BLaER1 (cell line): ENCODE measurements at regions not wholly inside any gene's neighbourhood (a gene's known extent, or its start where the extent isn't known, plus 50 kb on each side); places are given as distances from the start of the nearest gene placed in this dataset.
"Not testable (repeated sequence)": the region's sequence is repeated elsewhere in the genome, so short reads cannot be mapped to it uniquely, and the experiment has no call there.

Experiments
- H3K27ac ChIP-seq: shearing (Covaris generic); formaldehyde crosslinking; 2 replicates; pipeline ENCODE4 v1.8.1; 2022
- H3K27me3 ChIP-seq: shearing (Covaris generic); formaldehyde crosslinking; 2 replicates; pipeline ENCODE4 v1.8.1; 2022
- H3K36me3 ChIP-seq: shearing (Covaris generic); formaldehyde crosslinking; 2 replicates; pipeline ENCODE4 v1.8.1; 2022
- H3K4me1 ChIP-seq: shearing (Covaris generic); formaldehyde crosslinking; 2 replicates; pipeline ENCODE4 v1.8.1; 2022
- H3K4me2 ChIP-seq: shearing (Covaris generic); formaldehyde crosslinking; 2 replicates; pipeline ENCODE4 v1.8.1; 2022
- H3K4me3 ChIP-seq: shearing (Covaris generic); formaldehyde crosslinking; 2 replicates; pipeline ENCODE4 v1.8.1; 2022
- H3K9ac ChIP-seq: shearing (Covaris generic); formaldehyde crosslinking; 2 replicates; pipeline ENCODE4 v1.8.1; 2022
- H3K9me3 ChIP-seq: shearing (Covaris generic); formaldehyde crosslinking; 2 replicates; pipeline ENCODE4 v1.8.1; 2022
- H4K20me1 ChIP-seq: shearing (Covaris generic); formaldehyde crosslinking; 2 replicates; pipeline ENCODE4 v1.8.1; 2022
- Cebpa-rat ChIP-seq: shearing (Covaris generic); IDR thresholded peaks from 2 replicates; pipeline ENCODE4 v1.8.1; 2022

- Histone ChIP-seq H3K9ac (no peak overlapping the region), H3K4me2 (no peak overlapping the region), H3K9me3 (peaks cover 13% of the 10 kb centered on the region), H4K20me1 (no peaks in the 10 kb centered on the region), H3K4me1 (no peaks in the 10 kb centered on the region), H3K36me3 (no peaks in the 10 kb centered on the region), H3K4me3 (no peak overlapping the region), H3K27ac (no peak overlapping the region), H3K27me3 (no peaks in the 10 kb centered on the region)
- TF ChIP-seq Cebpa-rat, result no peak
Measured at GRCh38 chr4:165799384-165799815, 73.6 kb upstream of the TLL1 start.

DNA sequence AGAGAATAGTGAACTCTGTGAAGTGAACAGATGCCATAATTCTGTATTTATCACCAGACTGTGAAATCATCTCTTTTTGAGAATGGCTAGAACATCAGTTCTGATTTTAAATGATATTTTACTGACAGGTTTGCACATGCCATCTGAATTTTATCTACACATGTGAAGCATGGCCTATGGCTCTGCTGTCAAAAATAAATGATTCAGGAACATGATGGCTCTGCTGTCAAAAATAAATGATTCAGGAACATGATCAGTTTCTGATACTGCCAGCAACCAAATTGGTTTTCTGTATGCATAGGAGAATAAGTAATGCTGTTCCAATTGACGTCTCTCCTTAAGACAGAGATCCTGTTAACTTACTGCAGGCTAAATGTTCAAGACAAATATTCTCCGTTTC is 70.6 kb upstream of the TLL1 start:
- Histone ChIP-seq H3K4me2 (no peak overlapping the region), H3K27ac (no peak overlapping the region), H3K36me3 (no peaks in the 10 kb centered on the region), H3K9me3 (peaks cover 13% of the 10 kb centered on the region), H3K9ac (no peak overlapping the region), H3K4me1 (no peaks in the 10 kb centered on the region), H3K27me3 (no peaks in the 10 kb centered on the region), H4K20me1 (no peaks in the 10 kb centered on the region), H3K4me3 (no peak overlapping the region)
- no peak for TF ChIP-seq Cebpa-rat

DNA sequence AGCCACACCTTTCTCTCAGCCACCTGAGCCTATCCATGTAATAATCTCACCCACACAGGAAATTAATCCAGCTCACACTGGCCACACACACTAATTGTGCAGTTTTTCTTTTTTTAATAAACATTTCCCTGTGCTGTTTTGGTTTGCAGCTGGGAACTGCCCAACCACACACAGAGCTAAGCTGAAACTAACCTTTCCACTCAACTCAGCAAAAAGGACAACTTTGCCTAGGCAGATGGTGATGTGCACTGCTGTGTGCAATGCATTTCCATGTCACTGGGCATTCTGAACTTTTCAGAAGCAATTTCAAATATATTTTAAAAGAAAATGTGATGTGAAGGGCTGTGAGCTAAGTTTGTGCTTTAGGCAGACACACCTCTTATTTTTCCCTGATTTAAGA is 70.0 kb upstream of the TLL1 start:
- H4K20me1 ChIP-seq, result no peaks in the 10 kb centered on the region
- H3K9ac ChIP-seq, result no peak overlapping the region
- H3K4me1 ChIP-seq, result no peaks in the 10 kb centered on the region
- no peak overlapping the region for H3K4me2 ChIP-seq
- no peak for TF ChIP-seq Cebpa-rat
- no peak overlapping the region for H3K27ac ChIP-seq
- H3K4me3 ChIP-seq, result no peak overlapping the region
- H3K36me3 ChIP-seq, result no peaks in the 10 kb centered on the region
- no peaks in the 10 kb centered on the region for H3K27me3 ChIP-seq
- peaks cover 13% of the 10 kb centered on the region for H3K9me3 ChIP-seq

DNA sequence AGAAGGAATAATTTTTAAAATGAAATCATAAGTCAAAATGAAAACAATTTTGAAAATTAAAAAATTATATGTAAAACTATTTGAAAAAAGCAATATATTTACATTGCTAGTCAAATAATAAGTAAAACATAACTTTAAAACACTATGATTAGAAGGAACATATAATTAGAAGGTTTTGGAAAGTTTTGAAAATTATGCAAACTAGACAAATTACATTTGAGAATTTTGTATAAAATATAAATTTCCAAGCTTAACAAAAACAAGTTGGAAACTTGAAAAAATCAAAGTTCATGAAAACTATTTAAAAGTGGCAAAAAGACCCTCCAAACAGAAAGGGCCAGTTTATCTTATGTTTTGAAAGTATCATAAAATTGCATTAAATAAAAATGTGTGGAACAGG is 67.6 kb upstream of the TLL1 start:
- Histone ChIP-seq H3K4me2 (no peak overlapping the region), H3K4me1 (no peaks in the 10 kb centered on the region), H3K4me3 (no peak overlapping the region), H4K20me1 (no peaks in the 10 kb centered on the region), H3K27ac (no peak overlapping the region), H3K9me3 (no peaks in the 10 kb centered on the region), H3K36me3 (no peaks in the 10 kb centered on the region), H3K27me3 (no peaks in the 10 kb centered on the region), H3K9ac (no peak overlapping the region)
- TF ChIP-seq Cebpa-rat, result no peak

- TF ChIP-seq Cebpa-rat, result no peak
Measured at GRCh38 chr4:165806613-165807012, 66.4 kb upstream of the TLL1 start.

DNA sequence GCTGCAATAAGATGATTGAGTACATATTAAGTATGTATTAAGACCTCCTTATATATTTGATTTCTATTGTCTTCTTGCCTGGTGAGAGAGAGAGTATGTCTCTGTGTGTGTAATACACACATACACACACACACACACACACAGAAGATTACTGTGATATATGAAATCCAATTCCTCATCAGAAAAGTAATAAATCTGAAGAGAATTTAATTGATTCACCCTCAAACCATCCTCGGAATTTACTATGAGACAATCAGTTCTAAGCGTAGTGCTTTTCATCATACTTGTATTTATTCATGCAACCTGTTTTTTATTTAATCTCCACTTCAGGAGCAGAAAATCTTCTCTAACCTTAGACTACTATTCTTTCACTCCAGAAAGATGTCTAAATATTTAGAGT is 62.3 kb upstream of the TLL1 start:
- H3K9ac ChIP-seq, result no peak overlapping the region
- no peak overlapping the region for H3K27ac ChIP-seq
- no peaks in the 10 kb centered on the region for H4K20me1 ChIP-seq
- H3K4me1 ChIP-seq, result no peaks in the 10 kb centered on the region
- H3K4me3 ChIP-seq, result no peak overlapping the region
- no peak for TF ChIP-seq Cebpa-rat
- no peaks in the 10 kb centered on the region for H3K9me3 ChIP-seq
- H3K36me3 ChIP-seq, result no peaks in the 10 kb centered on the region
- no peak overlapping the region for H3K4me2 ChIP-seq
- H3K27me3 ChIP-seq, result no peaks in the 10 kb centered on the region

More at GRCh38 chr4:165806613-165807012, 66.4 kb upstream of the TLL1 start:
- Histone ChIP-seq H3K4me2 (no peak overlapping the region), H3K4me3 (no peak overlapping the region), H3K4me1 (no peaks in the 10 kb centered on the region), H4K20me1 (no peaks in the 10 kb centered on the region), H3K36me3 (no peaks in the 10 kb centered on the region), H3K9ac (no peak overlapping the region), H3K9me3 (no peaks in the 10 kb centered on the region), H3K27me3 (no peaks in the 10 kb centered on the region), H3K27ac (no peak overlapping the region)

- H3K4me1 ChIP-seq, result no peaks in the 10 kb centered on the region
- H3K27me3 ChIP-seq, result no peaks in the 10 kb centered on the region
- no peak overlapping the region for H3K4me3 ChIP-seq
- H3K4me2 ChIP-seq, result no peak overlapping the region
- H3K36me3 ChIP-seq, result no peaks in the 10 kb centered on the region
- no peak for TF ChIP-seq Cebpa-rat
- H4K20me1 ChIP-seq, result no peaks in the 10 kb centered on the region
- no peak overlapping the region for H3K9ac ChIP-seq
- H3K27ac ChIP-seq, result no peak overlapping the region
- H3K9me3 ChIP-seq, result no peaks in the 10 kb centered on the region
Measured at GRCh38 chr4:165813606-165814005, 59.4 kb upstream of the TLL1 start.

DNA sequence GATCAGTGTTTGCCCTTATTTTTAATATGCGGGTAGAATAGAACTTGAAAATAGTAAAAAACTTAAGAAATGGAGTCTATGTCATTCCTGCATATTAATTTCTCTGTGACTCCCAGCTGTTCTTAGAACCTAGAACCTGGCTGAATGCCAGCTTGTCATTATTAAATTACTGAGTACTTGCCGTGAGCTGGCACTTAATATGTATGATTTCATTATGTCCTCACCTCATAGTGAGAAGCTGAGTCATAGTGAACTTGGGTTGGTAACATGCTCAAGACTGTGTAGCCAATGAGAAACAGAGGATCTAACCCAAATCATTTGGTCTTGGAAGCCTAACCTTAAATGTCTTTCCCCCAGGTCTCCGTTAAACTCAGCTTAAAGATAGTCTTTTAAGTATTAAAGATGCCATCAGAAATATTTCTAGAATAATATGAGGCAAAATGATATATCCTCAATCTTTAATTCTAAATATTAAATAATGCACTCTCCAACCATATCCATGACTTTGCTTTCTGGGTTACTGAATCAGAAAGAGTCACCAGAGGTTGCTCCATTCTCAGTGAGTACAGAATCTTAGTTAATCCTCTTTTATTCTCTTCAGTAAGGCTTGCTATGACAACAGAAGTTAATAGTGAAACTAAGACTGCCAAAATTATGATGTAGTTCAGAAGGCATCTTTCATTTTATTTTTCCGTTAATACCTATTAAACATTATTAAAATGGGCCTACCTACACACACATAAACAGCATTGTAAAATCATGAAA is 58.6 kb upstream of the TLL1 start:
- Histone ChIP-seq H3K27ac (no peak overlapping the region), H3K4me3 (no peak overlapping the region), H3K36me3 (no peaks in the 10 kb centered on the region), H3K9ac (no peak overlapping the region), H3K9me3 (no peaks in the 10 kb centered on the region), H3K27me3 (no peaks in the 10 kb centered on the region), H3K4me2 (no peak overlapping the region), H3K4me1 (no peaks in the 10 kb centered on the region), H4K20me1 (no peaks in the 10 kb centered on the region)
- TF ChIP-seq Cebpa-rat, result no peak

GRCh38 chr4:165819126-165819525 is 53.9 kb upstream of the TLL1 start:
- H3K9ac ChIP-seq, H3K4me1 ChIP-seq, H3K36me3 ChIP-seq, H3K27ac ChIP-seq, H3K9me3 ChIP-seq, H3K4me2 ChIP-seq, H3K27me3 ChIP-seq, H4K20me1 ChIP-seq, H3K4me3 ChIP-seq: not testable (repeated sequence)
